Neural cell (in vitro differentiated cells): ENCODE measurements at regions not wholly inside any gene's neighbourhood (a gene's known extent, or its start where the extent isn't known, plus 50 kb on each side); places are given as distances from the start of the nearest gene placed in this dataset.

Experiments used
- H2AFZ ChIP-seq: fragments of 200-600, 300-800 bp; sonication (generic), shearing (Covaris generic); 2 replicates; pipeline ENCODE4 v1.6.0; 2014; ENCODE audit warnings: low read depth, mild to moderate bottlenecking, antibody characterized with exemption, low read length, moderate library complexity
- H3F3A ChIP-seq: fragments of 200-600 bp; shearing (Covaris generic); 2 replicates; pipeline ENCODE4 v1.6.1; 2016; ENCODE audit warnings: mild to moderate bottlenecking, moderate library complexity, mixed read lengths, antibody characterized with exemption, low read length; ENCODE audit not compliant: insufficient read depth, poor library complexity, severe bottlenecking
- H3K27ac ChIP-seq: fragments of 200-600, 300-800 bp; sonication (generic), shearing (Covaris generic); 2 replicates; pipeline ENCODE4 v1.5.1; 2014; ENCODE audit warnings: mild to moderate bottlenecking, low read length, moderate library complexity
- H3K27me3 ChIP-seq: fragments of 300-800, 200-600 bp; sonication (generic), shearing (Covaris generic); 2 replicates; pipeline ENCODE4 v1.6.0; 2014; ENCODE audit warnings: mild to moderate bottlenecking, low read depth, low read length, moderate library complexity; ENCODE audit not compliant: insufficient read depth
- H3K36me3 ChIP-seq: fragments of 300-800, 200-600 bp; sonication (generic), shearing (Covaris generic); 2 replicates; pipeline ENCODE4 v1.5.1; 2014; ENCODE audit warnings: mild to moderate bottlenecking, antibody characterized with exemption, low read length, moderate library complexity; ENCODE audit not compliant: insufficient read depth
- H3K4me2 ChIP-seq: fragments of 300-800, 200-600 bp; sonication (generic), shearing (Covaris generic); 2 replicates; pipeline ENCODE4 v1.6.0; 2014; ENCODE audit warnings: mild to moderate bottlenecking, low read length
- H3K4me3 ChIP-seq: fragments of 300-800, 200-600 bp; sonication (generic), shearing (Covaris generic); 2 replicates; pipeline ENCODE4 v1.5.1; 2014; ENCODE audit warnings: mild to moderate bottlenecking, low read length, moderate library complexity
- H3K79me2 ChIP-seq: fragments of 200-600 bp; shearing (Covaris generic); replicated peaks from 2 replicates; pipeline ENCODE4 v1.6.0; 2014; ENCODE audit warnings: mild to moderate bottlenecking, low read length, moderate library complexity; ENCODE audit not compliant: insufficient read depth
- H3K9ac ChIP-seq: fragments of 300-800, 200-600 bp; sonication (generic), shearing (Covaris generic); 2 replicates; pipeline ENCODE4 v1.6.1; 2016; ENCODE audit warnings: mild to moderate bottlenecking, low read length, mixed read lengths
- H3K9me2 ChIP-seq: fragments of 200-600 bp; shearing (Covaris generic); 2 replicates; pipeline ENCODE4 v1.6.1; 2016; ENCODE audit warnings: mild to moderate bottlenecking, low read length, mixed read lengths; ENCODE audit not compliant: insufficient read depth
- H3K9me3 ChIP-seq: fragments of 200-600, 300-800 bp; sonication (generic), shearing (Covaris generic); 2 replicates; pipeline ENCODE4 v1.6.1; 2016; ENCODE audit warnings: mild to moderate bottlenecking, mixed run types, low read length, moderate library complexity, mixed read lengths
- H4K20me1 ChIP-seq: fragments of 200-600 bp; shearing (Covaris generic); 2 replicates; pipeline ENCODE4 v1.6.1; 2016; ENCODE audit warnings: mild to moderate bottlenecking, mixed run types; ENCODE audit not compliant: insufficient read depth
- EP300 ChIP-seq: fragments of 450-650 bp; conservative IDR thresholded peaks from 2 replicates; pipeline ENCODE4 v1.6.1; 2014; ENCODE audit warnings: antibody characterized with exemption, mild to moderate bottlenecking, moderate library complexity; ENCODE audit not compliant: poor library complexity, severe bottlenecking
- EZH2 ChIP-seq: fragments of 200-600, 300-800 bp; shearing (Covaris generic), sonication (generic); IDR thresholded peaks from 2 replicates; pipeline ENCODE4 v1.6.1; 2014; ENCODE audit warnings: antibody characterized with exemption, low read length, borderline replicate concordance, mild to moderate bottlenecking; ENCODE audit not compliant: insufficient read depth, poor library complexity, severe bottlenecking
- MXI1 ChIP-seq: fragments of 450-650 bp; conservative IDR thresholded peaks from 2 replicates; pipeline ENCODE4 v1.6.1; 2014; ENCODE audit warnings: antibody characterized with exemption, mild to moderate bottlenecking; ENCODE audit not compliant: poor library complexity, severe bottlenecking
- POLR2AphosphoS5 ChIP-seq: IDR thresholded peaks from 2 replicates; pipeline ENCODE4 v1.6.1; 2012
- RAD21 ChIP-seq: fragments of 450-650 bp; conservative IDR thresholded peaks from 2 replicates; pipeline ENCODE4 v1.6.1; 2014; ENCODE audit warnings: antibody characterized with exemption, mild to moderate bottlenecking, moderate library complexity
- SMC3 ChIP-seq: fragments of 450-650 bp; conservative IDR thresholded peaks from 2 replicates; pipeline ENCODE4 v1.6.1; 2014; ENCODE audit warnings: antibody characterized with exemption, mild to moderate bottlenecking, moderate library complexity; ENCODE audit not compliant: poor library complexity
- TAF1 ChIP-seq: IDR thresholded peaks from 2 replicates; pipeline ENCODE4 v1.6.1; 2012; ENCODE audit warnings: low read depth
- TF ChIP-seq, protein P1 (sequence below): fragments of 450-650 bp; IDR thresholded peaks from 2 replicates; pipeline ENCODE4 v1.5.1; 2014; ENCODE audit warnings: antibody characterized with exemption, mild to moderate bottlenecking, moderate library complexity; ENCODE audit not compliant: poor library complexity, severe bottlenecking
- TF ChIP-seq, protein P2 (sequence below): IDR thresholded peaks from 2 replicates; pipeline ENCODE4 v1.6.1; 2012; ENCODE audit warnings: borderline replicate concordance

DNA sequence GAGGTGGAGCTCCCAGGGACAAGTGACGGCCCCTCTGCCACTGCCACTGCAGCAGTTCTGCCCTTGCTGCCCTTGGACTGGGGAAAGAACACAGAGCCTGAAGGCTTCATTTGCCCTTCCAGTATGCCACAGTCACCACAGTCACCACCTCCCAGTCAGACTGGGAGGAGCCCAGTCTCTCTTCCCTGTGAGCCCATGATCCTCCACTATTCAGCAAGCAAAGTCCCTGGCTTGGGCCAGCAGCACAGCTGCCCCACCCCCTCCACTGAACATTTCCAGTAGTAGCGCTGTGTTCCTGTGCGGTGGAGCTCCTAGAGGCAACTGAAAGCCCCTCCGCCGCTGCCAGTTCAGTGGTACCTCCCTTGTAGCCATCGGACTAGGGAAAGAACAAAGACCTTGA lies 329.4 kb downstream of the MAN2A1 start:
- no peaks in the 10 kb centered on the region for H3K27me3 ChIP-seq
- H3F3A ChIP-seq = no peaks in the 10 kb centered on the region
- TF ChIP-seq, protein P1, sequence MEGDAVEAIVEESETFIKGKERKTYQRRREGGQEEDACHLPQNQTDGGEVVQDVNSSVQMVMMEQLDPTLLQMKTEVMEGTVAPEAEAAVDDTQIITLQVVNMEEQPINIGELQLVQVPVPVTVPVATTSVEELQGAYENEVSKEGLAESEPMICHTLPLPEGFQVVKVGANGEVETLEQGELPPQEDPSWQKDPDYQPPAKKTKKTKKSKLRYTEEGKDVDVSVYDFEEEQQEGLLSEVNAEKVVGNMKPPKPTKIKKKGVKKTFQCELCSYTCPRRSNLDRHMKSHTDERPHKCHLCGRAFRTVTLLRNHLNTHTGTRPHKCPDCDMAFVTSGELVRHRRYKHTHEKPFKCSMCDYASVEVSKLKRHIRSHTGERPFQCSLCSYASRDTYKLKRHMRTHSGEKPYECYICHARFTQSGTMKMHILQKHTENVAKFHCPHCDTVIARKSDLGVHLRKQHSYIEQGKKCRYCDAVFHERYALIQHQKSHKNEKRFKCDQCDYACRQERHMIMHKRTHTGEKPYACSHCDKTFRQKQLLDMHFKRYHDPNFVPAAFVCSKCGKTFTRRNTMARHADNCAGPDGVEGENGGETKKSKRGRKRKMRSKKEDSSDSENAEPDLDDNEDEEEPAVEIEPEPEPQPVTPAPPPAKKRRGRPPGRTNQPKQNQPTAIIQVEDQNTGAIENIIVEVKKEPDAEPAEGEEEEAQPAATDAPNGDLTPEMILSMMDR = no peak
- TF ChIP-seq MXI1 (no peak), POLR2AphosphoS5 (no peak), EP300 (no peak), SMC3 (no peak), RAD21 (no peak), EZH2 (no peak), TAF1 (no peak)
- TF ChIP-seq, protein P2, sequence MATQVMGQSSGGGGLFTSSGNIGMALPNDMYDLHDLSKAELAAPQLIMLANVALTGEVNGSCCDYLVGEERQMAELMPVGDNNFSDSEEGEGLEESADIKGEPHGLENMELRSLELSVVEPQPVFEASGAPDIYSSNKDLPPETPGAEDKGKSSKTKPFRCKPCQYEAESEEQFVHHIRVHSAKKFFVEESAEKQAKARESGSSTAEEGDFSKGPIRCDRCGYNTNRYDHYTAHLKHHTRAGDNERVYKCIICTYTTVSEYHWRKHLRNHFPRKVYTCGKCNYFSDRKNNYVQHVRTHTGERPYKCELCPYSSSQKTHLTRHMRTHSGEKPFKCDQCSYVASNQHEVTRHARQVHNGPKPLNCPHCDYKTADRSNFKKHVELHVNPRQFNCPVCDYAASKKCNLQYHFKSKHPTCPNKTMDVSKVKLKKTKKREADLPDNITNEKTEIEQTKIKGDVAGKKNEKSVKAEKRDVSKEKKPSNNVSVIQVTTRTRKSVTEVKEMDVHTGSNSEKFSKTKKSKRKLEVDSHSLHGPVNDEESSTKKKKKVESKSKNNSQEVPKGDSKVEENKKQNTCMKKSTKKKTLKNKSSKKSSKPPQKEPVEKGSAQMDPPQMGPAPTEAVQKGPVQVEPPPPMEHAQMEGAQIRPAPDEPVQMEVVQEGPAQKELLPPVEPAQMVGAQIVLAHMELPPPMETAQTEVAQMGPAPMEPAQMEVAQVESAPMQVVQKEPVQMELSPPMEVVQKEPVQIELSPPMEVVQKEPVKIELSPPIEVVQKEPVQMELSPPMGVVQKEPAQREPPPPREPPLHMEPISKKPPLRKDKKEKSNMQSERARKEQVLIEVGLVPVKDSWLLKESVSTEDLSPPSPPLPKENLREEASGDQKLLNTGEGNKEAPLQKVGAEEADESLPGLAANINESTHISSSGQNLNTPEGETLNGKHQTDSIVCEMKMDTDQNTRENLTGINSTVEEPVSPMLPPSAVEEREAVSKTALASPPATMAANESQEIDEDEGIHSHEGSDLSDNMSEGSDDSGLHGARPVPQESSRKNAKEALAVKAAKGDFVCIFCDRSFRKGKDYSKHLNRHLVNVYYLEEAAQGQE = no peak
- H4K20me1 ChIP-seq = no peaks in the 10 kb centered on the region
- no peak overlapping the region for H3K9ac ChIP-seq
- no peaks in the 10 kb centered on the region for H3K79me2 ChIP-seq
- H3K27ac ChIP-seq = no peak overlapping the region
- no peak overlapping the region for H3K4me3 ChIP-seq
- H3K4me2 ChIP-seq = no peak overlapping the region
- no peak overlapping the region for H2AFZ ChIP-seq
- H3K36me3 ChIP-seq = no peaks in the 10 kb centered on the region
- no peaks in the 10 kb centered on the region for H3K9me2 ChIP-seq
- H3K9me3 ChIP-seq = no peaks in the 10 kb centered on the region

DNA sequence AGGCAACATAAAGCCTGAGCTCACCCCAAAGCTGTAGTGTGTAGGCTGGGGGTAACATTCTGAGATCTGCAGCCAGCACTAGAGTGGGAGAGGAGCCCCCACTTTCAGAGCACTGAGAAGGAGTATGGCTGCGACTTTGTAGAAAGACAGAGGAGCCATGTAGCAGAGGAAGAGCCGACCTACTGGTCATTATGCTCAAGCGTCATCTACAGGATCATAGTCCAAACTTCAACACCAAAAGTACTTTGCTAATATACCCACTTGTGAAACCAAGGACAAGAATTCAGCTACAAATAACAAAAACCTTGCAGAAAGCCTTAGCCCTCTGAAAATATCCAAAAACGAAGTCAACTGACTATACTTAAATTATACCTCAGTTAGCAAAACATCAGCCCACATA lies 330.1 kb downstream of the MAN2A1 start:
- H2AFZ ChIP-seq = no peak overlapping the region
- no peak for TF ChIP-seq TAF1

DNA sequence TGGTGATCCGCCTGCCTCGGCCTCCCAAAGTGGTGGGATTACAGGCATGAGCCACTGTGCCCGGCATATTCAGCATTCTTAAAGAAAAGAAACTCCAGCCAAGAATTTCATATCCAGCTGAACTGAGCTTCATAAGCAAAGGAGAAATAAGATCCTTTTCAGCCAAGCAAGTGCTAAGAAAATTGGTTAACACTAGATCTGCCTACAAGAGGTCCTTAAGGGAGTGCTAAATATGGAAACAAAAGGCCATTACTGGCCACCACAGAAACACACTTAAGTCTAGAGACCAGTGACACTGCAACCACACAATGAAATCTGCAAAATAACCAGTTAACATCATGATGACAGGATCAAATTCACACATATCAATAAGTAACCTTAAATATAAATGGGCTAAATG lies 331.5 kb downstream of the MAN2A1 start:
- H3K4me3 ChIP-seq = no peak overlapping the region

More for the DNA sequence above, 330.1 kb downstream of the MAN2A1 start:
- no peak overlapping the region for H3K27ac ChIP-seq
- no peak overlapping the region for H3K4me3 ChIP-seq
- no peaks in the 10 kb centered on the region for H3K27me3 ChIP-seq
- no peaks in the 10 kb centered on the region for H3F3A ChIP-seq
- no peaks in the 10 kb centered on the region for H3K36me3 ChIP-seq
- no peak overlapping the region for H3K9ac ChIP-seq
- H4K20me1 ChIP-seq = no peaks in the 10 kb centered on the region
- no peaks in the 10 kb centered on the region for H3K9me2 ChIP-seq
- no peak overlapping the region for H3K4me2 ChIP-seq
- H3K9me3 ChIP-seq = no peaks in the 10 kb centered on the region
- no peaks in the 10 kb centered on the region for H3K79me2 ChIP-seq

More for the DNA sequence above, 331.5 kb downstream of the MAN2A1 start:
- H3K9me3 ChIP-seq = no peaks in the 10 kb centered on the region
- H3F3A ChIP-seq = no peaks in the 10 kb centered on the region
- H3K36me3 ChIP-seq = no peaks in the 10 kb centered on the region
- TF ChIP-seq POLR2AphosphoS5 (no peak), TAF1 (no peak), EZH2 (no peak), MXI1 (no peak), SMC3 (no peak)
- TF ChIP-seq, protein P1 = no peak
- TF ChIP-seq, protein P2 = no peak
- H4K20me1 ChIP-seq = no peaks in the 10 kb centered on the region
- no peak overlapping the region for H3K9ac ChIP-seq
- H3K79me2 ChIP-seq = no peaks in the 10 kb centered on the region
- H3K9me2 ChIP-seq = no peaks in the 10 kb centered on the region
- no peak overlapping the region for H3K4me2 ChIP-seq
- no peak overlapping the region for H2AFZ ChIP-seq
- no peaks in the 10 kb centered on the region for H3K27me3 ChIP-seq
- no peak overlapping the region for H3K27ac ChIP-seq
